PC-9 (cell line): ENCODE measurements at regions not wholly inside any gene's neighbourhood (a gene's known extent, or its start where the extent isn't known, plus 50 kb on each side); places are given as distances from the start of the nearest gene placed in this dataset.

Source experiments
- EZH2 ChIP-seq: fragments of 200-600 bp; sonication (generic); IDR thresholded peaks from 2 replicates; pipeline ENCODE4 v1.8.0; 2017; ENCODE audit warnings: antibody characterized with exemption, low read depth
- TF ChIP-seq, protein P1 (sequence below): fragments of 200-600 bp; sonication (generic); conservative IDR thresholded peaks from 2 replicates; pipeline ENCODE4 v1.6.1; 2017; ENCODE audit warnings: mixed run types, antibody characterized with exemption, mild to moderate bottlenecking, moderate library complexity

GRCh38 chr1:87706203-87706602, 377.5 kb downstream of the LMO4 start:
- TF ChIP-seq, protein P1, sequence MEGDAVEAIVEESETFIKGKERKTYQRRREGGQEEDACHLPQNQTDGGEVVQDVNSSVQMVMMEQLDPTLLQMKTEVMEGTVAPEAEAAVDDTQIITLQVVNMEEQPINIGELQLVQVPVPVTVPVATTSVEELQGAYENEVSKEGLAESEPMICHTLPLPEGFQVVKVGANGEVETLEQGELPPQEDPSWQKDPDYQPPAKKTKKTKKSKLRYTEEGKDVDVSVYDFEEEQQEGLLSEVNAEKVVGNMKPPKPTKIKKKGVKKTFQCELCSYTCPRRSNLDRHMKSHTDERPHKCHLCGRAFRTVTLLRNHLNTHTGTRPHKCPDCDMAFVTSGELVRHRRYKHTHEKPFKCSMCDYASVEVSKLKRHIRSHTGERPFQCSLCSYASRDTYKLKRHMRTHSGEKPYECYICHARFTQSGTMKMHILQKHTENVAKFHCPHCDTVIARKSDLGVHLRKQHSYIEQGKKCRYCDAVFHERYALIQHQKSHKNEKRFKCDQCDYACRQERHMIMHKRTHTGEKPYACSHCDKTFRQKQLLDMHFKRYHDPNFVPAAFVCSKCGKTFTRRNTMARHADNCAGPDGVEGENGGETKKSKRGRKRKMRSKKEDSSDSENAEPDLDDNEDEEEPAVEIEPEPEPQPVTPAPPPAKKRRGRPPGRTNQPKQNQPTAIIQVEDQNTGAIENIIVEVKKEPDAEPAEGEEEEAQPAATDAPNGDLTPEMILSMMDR, result no peak
- TF ChIP-seq EZH2, result no peak
